Lower leg skin (tissue), 4 donors: ENCODE measurements at regions not wholly inside any gene's neighbourhood (a gene's known extent, or its start where the extent isn't known, plus 50 kb on each side); places are given as distances from the start of the nearest gene placed in this dataset.

Experiments
- DNase-seq, 2 donors: peaks; one replicate each; pipeline ENCODE4 v3.0.0-alpha.2; 2019; ENCODE audit warnings: low spot score in 2 of 2
- H3K4me3 ChIP-seq: fragments of 200-600 bp; sonication (generic); 2 replicates; pipeline ENCODE4 v1.5.1; 2017; ENCODE audit warnings: mild to moderate bottlenecking, low read depth; ENCODE audit not compliant: poor library complexity, severe bottlenecking
- CTCF ChIP-seq, 3 donors: fragments of 450-650 bp; IDR thresholded peaks; one replicate each; pipeline ENCODE4 v1.5.1; 2016; ENCODE audit warnings: antibody characterized with exemption in 3 of 3, mild to moderate bottlenecking in 3 of 3, moderate library complexity in 2 of 3
- POLR2A ChIP-seq, 2 donors: fragments of 450-650 bp; IDR thresholded peaks; one replicate each; pipeline ENCODE4 v1.6.1; 2016 to 2017; ENCODE audit warnings: antibody characterized with exemption in 2 of 2, mild to moderate bottlenecking in 1 of 2, moderate library complexity in 1 of 2
- WGBS, 2 donors: methylation state at CpG; one replicate each; pipeline ENCODE4 v1.1.5; 2018; 5-methylcytosine and 5-hydroxymethylcytosine counted together
- intact Hi-C: fragments of 100-400 bp; cut with DNase I; formaldehyde crosslinking; loops from one replicate; pipeline ENCODE4 v1.15.0; 2023; ENCODE audit warnings: low total_unique reads

GRCh38 chr7:9231630-9232121 lies 798.3 kb downstream of the NXPH1 start:
- no peak for DNase-seq
- WGBS, 2 donors, result 26 to 32% methylated on average over 7 of the region's 7 CpGs
- H3K4me3 ChIP-seq, result no peak overlapping the region
- TF ChIP-seq CTCF (IDR thresholded peaks at IDR 0.05) (no peak), POLR2A (IDR thresholded peaks at IDR 0.05) (no peak)
- intact Hi-C loops, result no loop called here

- intact Hi-C loops, result no loop called here
- no peak for DNase-seq
- H3K4me3 ChIP-seq, result no peak overlapping the region
- TF ChIP-seq POLR2A (IDR thresholded peaks at IDR 0.05) (no peak), CTCF (IDR thresholded peaks at IDR 0.05) (no peak)
Measured at GRCh38 chr7:9240001-9240400, 806.6 kb downstream of the NXPH1 start.

GRCh38 chr7:9241826-9242225 lies 808.4 kb downstream of the NXPH1 start:
- TF ChIP-seq POLR2A (IDR thresholded peaks at IDR 0.05) (no peak), CTCF (IDR thresholded peaks at IDR 0.05) (no peak)
- H3K4me3 ChIP-seq, result no peak overlapping the region
- 75 to 78% methylated on average over 1 of the region's 1 CpG for WGBS, 2 donors
- no peak for DNase-seq
- intact Hi-C loops, result no loop called here

- WGBS, 2 donors, result 56 to 69% methylated on average over 3 of the region's 3 CpGs
- H3K4me3 ChIP-seq, result no peak overlapping the region
- TF ChIP-seq POLR2A (IDR thresholded peaks at IDR 0.05) (no peak), CTCF (IDR thresholded peaks at IDR 0.05) (no peak)
- intact Hi-C loops, result no loop called here
- DNase-seq, result no peak
Measured at GRCh38 chr7:9242636-9243035, 809.2 kb downstream of the NXPH1 start.

- no peak overlapping the region for H3K4me3 ChIP-seq
- TF ChIP-seq POLR2A (IDR thresholded peaks at IDR 0.05) (no peak), CTCF (IDR thresholded peaks at IDR 0.05) (no peak)
- WGBS, 2 donors, result 54 to 59% methylated on average over 3 to 4 of the region's 4 CpGs
- DNase-seq, result no peak
- intact Hi-C loops, result no loop called here
Measured at GRCh38 chr7:9250876-9251275, 817.5 kb downstream of the NXPH1 start.

- no peak for TF ChIP-seq POLR2A (IDR thresholded peaks at IDR 0.05)
- no peak for TF ChIP-seq CTCF (IDR thresholded peaks at IDR 0.05)
- H3K4me3 ChIP-seq, result no peak overlapping the region
- no peak for DNase-seq
- 75% methylated on average over 3 of the region's 3 CpGs for WGBS, 2 donors
- intact Hi-C loops, result no loop called here
Measured at GRCh38 chr7:9264395-9264794, 831.0 kb downstream of the NXPH1 start.
